ENCODE measurements at regions not wholly inside any gene's neighbourhood (a gene's known extent, or its start where the extent isn't known, plus 50 kb on each side); places are given as distances from the start of the nearest gene placed in this dataset.

- TF ChIP-seq, protein P1, sequence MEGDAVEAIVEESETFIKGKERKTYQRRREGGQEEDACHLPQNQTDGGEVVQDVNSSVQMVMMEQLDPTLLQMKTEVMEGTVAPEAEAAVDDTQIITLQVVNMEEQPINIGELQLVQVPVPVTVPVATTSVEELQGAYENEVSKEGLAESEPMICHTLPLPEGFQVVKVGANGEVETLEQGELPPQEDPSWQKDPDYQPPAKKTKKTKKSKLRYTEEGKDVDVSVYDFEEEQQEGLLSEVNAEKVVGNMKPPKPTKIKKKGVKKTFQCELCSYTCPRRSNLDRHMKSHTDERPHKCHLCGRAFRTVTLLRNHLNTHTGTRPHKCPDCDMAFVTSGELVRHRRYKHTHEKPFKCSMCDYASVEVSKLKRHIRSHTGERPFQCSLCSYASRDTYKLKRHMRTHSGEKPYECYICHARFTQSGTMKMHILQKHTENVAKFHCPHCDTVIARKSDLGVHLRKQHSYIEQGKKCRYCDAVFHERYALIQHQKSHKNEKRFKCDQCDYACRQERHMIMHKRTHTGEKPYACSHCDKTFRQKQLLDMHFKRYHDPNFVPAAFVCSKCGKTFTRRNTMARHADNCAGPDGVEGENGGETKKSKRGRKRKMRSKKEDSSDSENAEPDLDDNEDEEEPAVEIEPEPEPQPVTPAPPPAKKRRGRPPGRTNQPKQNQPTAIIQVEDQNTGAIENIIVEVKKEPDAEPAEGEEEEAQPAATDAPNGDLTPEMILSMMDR (IDR thresholded peaks at IDR 0.05 in 4 of 5, conservative IDR thresholded peaks at IDR 0.05 in 1 of 5) = no peak
- TF ChIP-seq POLR2A (IDR thresholded peaks at IDR 0.05) = no peak
These were observed 245.4 kb upstream of the CDIN1 start for GRCh38 chr15:36334059-36334458.
